ENCODE measurements at regions not wholly inside any gene's neighbourhood (a gene's known extent, or its start where the extent isn't known, plus 50 kb on each side); places are given as distances from the start of the nearest gene placed in this dataset.

DNA sequence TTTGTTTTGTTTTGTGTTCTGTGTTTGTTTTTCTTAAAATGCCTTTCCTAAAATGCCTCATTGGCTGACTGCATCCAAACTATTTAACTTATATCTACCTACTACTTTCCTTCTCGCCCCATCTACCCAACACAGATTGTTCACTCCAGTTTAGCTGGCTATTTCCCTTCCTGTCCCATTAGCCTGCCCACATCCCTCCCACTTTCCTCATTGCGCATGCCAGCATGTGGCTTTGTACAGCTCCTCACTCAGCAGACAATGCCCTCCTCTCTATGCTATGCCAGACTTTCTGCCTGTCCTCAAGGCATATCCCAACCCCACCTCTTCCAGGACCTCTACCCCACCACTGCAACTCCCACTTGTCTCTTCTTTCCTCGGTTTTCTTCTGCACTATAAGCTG is 94.7 kb upstream of the C1orf21 start:
- no peak overlapping the region for H3K4me3 ChIP-seq (ENCODE audit: low read depth, low read length)
- TF ChIP-seq, protein P1, sequence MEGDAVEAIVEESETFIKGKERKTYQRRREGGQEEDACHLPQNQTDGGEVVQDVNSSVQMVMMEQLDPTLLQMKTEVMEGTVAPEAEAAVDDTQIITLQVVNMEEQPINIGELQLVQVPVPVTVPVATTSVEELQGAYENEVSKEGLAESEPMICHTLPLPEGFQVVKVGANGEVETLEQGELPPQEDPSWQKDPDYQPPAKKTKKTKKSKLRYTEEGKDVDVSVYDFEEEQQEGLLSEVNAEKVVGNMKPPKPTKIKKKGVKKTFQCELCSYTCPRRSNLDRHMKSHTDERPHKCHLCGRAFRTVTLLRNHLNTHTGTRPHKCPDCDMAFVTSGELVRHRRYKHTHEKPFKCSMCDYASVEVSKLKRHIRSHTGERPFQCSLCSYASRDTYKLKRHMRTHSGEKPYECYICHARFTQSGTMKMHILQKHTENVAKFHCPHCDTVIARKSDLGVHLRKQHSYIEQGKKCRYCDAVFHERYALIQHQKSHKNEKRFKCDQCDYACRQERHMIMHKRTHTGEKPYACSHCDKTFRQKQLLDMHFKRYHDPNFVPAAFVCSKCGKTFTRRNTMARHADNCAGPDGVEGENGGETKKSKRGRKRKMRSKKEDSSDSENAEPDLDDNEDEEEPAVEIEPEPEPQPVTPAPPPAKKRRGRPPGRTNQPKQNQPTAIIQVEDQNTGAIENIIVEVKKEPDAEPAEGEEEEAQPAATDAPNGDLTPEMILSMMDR (IDR thresholded peaks at IDR 0.05; ENCODE audit: low read depth, low read length), result no peak
- TF ChIP-seq, protein P2, sequence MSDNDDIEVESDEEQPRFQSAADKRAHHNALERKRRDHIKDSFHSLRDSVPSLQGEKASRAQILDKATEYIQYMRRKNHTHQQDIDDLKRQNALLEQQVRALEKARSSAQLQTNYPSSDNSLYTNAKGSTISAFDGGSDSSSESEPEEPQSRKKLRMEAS (IDR thresholded peaks at IDR 0.05; ENCODE audit: low read depth, low read length), result no peak
- TF ChIP-seq MYC (IDR thresholded peaks at IDR 0.05; ENCODE audit: low read depth, low read length), result no peak
- no peak for TF ChIP-seq POLR2A (IDR thresholded peaks at IDR 0.05; ENCODE audit: extremely low read depth, insufficient read length)
- DNase-seq (ENCODE audit: low read depth), result no peak

DNA sequence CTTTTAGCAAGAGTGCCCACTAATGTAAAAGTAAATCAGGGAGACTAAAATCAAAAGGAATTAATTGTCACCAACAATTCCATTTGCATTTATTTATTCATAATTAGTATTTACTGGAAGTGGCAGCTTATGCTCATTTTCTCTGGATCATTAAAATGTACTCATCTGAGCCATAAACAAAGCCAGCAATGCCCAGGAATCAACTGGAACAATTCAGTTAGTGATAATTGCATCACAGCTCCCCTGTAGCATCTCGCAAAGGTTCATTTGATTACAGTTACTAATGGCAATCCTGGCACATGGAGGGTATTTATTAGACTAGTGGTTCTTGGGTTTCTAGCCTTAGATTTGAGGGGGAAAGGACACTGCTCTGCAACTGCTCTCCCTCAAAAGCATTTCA is 92.7 kb upstream of the C1orf21 start:
- no peak for DNase-seq (ENCODE audit: low read depth)
- TF ChIP-seq, protein P1 (IDR thresholded peaks at IDR 0.05; ENCODE audit: low read depth, low read length), result no peak
- TF ChIP-seq, protein P2 (IDR thresholded peaks at IDR 0.05; ENCODE audit: low read depth, low read length), result no peak
- TF ChIP-seq MYC (IDR thresholded peaks at IDR 0.05; ENCODE audit: low read depth, low read length) (no peak), POLR2A (IDR thresholded peaks at IDR 0.05; ENCODE audit: extremely low read depth, insufficient read length) (no peak)
- H3K4me3 ChIP-seq (ENCODE audit: low read depth, low read length), result no peak overlapping the region

DNA sequence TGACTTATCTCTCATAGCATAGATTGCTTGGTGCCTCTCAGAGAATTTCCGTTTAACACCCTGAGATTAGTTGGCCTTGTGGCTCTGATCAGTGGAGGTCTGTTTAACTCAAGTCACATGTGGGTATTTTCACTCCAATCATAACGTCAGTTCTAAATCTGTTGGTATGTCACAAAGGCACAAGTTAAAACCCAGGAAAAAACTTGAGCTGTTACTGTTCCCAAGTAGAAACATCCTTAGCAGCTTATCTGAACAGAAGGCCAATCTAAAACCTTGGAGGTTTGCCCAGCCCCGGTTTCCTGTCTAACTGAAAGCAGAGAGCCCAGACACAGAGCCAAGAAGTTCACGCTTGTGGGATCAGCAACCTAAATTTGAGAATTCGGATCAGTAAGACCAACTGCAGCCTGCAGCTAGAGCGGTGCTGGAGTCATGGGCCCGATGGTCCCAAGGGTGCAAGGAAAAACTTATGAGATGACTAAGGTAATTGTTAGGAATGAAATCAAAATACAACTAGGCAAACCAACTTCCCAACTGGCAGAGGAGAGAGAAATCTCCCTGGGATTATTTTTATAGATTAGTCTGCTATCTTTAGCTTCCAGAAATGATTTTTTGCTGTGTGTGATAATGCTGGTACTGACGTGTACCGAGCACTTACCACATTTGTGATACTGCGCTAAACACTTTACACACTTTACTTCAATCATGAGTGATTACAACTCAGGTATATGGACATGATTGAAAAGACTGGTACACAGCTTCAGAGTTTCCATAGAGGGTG is 90.2 kb upstream of the C1orf21 start:
- TF ChIP-seq, protein P1 (IDR thresholded peaks at IDR 0.05; ENCODE audit: low read depth, low read length), result no peak
- TF ChIP-seq POLR2A (IDR thresholded peaks at IDR 0.05; ENCODE audit: extremely low read depth, insufficient read length) (no peak), MYC (IDR thresholded peaks at IDR 0.05; ENCODE audit: low read depth, low read length) (no peak)
- TF ChIP-seq, protein P2 (IDR thresholded peaks at IDR 0.05; ENCODE audit: low read depth, low read length), result no peak
- no peak overlapping the region for H3K4me3 ChIP-seq (ENCODE audit: low read depth, low read length)
- no peak for DNase-seq (ENCODE audit: low read depth)

DNA sequence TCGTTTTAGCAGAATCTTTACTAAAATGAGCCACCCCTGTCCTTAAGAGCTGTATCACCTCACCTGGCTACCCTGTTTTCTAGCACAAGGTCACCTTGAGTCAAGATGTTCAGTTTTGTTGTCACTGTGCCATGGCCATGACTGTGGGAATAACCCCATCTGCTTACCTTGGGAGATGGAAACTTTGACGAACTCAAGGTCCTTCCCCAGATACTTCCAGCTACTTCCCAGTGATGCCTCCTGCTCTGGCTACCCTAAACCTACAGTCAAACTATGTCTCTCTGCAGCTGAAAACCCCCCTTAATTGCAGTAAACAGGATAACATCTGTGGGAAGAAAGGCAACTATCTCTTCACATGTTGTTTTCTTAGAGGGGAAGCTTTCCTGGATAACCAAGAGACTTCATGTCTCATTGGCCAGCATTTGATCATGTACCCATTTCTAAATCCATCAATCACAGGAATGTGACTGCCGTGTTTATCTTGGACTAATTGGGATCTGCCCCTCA is 89.5 kb upstream of the C1orf21 start:
- TF ChIP-seq POLR2A (IDR thresholded peaks at IDR 0.05; ENCODE audit: extremely low read depth, insufficient read length), result no peak
- DNase-seq (ENCODE audit: low read depth), result no peak
- no peak overlapping the region for H3K4me3 ChIP-seq (ENCODE audit: low read depth, low read length)

DNA sequence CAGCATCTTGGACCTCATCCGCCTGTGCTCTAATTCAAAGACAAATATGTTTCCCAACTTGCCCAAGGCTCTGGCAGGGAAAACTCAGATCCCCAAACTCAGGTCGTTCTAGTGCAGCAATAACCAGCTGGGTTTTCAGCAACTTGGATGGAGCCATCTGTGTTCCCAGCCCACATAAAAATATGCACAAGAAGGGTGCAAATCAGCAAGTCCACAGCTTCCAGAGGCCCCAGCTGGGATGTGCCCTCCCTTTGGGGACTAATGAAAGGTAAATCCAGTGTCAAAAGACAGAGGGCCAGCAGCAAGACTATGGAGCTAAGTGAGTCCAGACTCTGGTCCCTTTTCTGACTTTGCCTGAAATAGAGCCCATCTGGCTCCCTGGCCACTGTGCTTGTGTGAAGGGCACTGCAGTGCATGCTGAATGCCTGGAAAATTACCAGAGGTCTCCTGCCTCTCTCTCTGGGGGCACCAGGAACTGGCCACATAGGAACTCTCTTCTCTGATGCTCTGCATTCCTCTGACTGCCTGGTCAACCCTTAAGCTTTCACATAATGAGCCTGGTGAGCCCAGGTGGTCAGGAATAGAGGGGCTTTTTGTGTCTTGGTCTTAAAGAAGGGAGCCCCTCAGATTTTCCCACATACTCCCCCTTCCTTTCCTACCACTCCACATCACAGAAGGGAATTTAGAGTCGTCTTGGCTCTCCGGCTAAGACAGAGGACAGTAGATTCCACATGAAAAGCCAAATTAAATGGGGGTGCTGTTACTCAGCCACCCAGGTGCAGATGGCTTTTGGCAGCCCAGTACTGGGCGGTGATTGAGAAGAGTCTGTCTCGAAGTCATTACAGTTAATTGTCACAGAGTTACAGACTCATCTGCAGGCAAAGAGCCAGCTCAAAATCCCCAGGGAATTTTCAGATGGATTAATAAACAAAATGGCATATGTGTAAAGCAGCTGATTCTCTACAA is 88.1 kb upstream of the C1orf21 start:
- no peak overlapping the region for H3K4me3 ChIP-seq (ENCODE audit: low read depth, low read length)
- no peak for DNase-seq (ENCODE audit: low read depth)
- TF ChIP-seq, protein P2 (IDR thresholded peaks at IDR 0.05; ENCODE audit: low read depth, low read length), result no peak
- TF ChIP-seq POLR2A (IDR thresholded peaks at IDR 0.05; ENCODE audit: extremely low read depth, insufficient read length) (no peak), MYC (IDR thresholded peaks at IDR 0.05; ENCODE audit: low read depth, low read length) (no peak)
- TF ChIP-seq, protein P1 (IDR thresholded peaks at IDR 0.05; ENCODE audit: low read depth, low read length), result no peak

DNA sequence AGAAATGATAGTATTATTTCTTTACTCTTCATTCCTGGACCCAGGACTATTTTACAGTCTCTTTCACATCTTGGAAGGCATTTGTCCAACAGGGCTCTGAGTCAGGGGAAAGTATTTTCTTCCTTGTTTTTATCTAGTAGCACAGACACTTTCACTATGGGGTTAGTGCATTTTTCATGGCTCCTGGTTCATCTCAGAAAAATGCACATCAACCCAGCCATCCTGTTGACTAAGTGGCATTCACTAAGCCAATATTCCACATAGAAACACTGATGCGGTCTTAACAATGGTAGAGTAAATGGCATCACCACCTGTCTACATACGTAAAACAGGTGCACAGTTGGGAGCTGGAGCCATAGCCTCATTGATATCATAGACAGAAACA is 87.4 kb upstream of the C1orf21 start:
- no peak for TF ChIP-seq POLR2A (IDR thresholded peaks at IDR 0.05; ENCODE audit: extremely low read depth, insufficient read length)
- TF ChIP-seq, protein P1 (IDR thresholded peaks at IDR 0.05; ENCODE audit: low read depth, low read length), result no peak
- no peak for TF ChIP-seq MYC (IDR thresholded peaks at IDR 0.05; ENCODE audit: low read depth, low read length)
- TF ChIP-seq, protein P2 (IDR thresholded peaks at IDR 0.05; ENCODE audit: low read depth, low read length), result no peak
- DNase-seq (ENCODE audit: low read depth), result no peak
- H3K4me3 ChIP-seq (ENCODE audit: low read depth, low read length), result no peak overlapping the region
